ENCODE measurements at regions not wholly inside any gene's neighbourhood (a gene's known extent, or its start where the extent isn't known, plus 50 kb on each side); places are given as distances from the start of the nearest gene placed in this dataset.
"Not testable (repeated sequence)": the region's sequence is repeated elsewhere in the genome, so short reads cannot be mapped to it uniquely, and the experiment has no call there.

DNA sequence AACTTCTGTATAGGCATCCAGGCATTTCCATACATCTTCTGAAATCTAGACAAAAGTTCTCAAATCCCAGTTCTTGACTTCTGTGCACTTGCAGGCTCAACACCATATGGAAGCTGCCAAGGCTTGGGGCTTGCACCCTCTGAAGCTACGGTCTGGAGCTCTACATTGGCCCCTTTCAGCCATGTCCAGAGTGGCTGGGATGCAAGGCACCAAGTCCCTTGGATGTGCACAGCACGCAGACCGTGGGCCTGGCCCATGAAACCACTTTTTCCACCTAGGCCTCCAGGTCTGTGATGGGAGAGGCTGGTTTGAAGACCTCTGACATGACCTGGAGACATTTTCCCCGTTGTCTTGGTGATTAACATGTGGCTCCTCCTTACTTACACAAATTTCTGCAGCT lies 1645.1 kb downstream of the REEP3 start:
- ATAC-seq (no peak), DNase-seq (no peak)
- Histone ChIP-seq H3K27ac (no peak overlapping the region), H3K27me3 (no peaks in the 10 kb centered on the region), H3K9me3 (no peaks in the 10 kb centered on the region), H3K4me3 (no peak overlapping the region), H3K4me1 (no peaks in the 10 kb centered on the region), H3K36me3 (replicated peaks in 1 of 2; ENCODE audit: insufficient read depth in 1 of 2, low read depth in 2 of 2) (no peaks in the 10 kb centered on the region)
- TF ChIP-seq, protein P1, sequence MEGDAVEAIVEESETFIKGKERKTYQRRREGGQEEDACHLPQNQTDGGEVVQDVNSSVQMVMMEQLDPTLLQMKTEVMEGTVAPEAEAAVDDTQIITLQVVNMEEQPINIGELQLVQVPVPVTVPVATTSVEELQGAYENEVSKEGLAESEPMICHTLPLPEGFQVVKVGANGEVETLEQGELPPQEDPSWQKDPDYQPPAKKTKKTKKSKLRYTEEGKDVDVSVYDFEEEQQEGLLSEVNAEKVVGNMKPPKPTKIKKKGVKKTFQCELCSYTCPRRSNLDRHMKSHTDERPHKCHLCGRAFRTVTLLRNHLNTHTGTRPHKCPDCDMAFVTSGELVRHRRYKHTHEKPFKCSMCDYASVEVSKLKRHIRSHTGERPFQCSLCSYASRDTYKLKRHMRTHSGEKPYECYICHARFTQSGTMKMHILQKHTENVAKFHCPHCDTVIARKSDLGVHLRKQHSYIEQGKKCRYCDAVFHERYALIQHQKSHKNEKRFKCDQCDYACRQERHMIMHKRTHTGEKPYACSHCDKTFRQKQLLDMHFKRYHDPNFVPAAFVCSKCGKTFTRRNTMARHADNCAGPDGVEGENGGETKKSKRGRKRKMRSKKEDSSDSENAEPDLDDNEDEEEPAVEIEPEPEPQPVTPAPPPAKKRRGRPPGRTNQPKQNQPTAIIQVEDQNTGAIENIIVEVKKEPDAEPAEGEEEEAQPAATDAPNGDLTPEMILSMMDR (IDR thresholded peaks at IDR 0.05) = no peak
- TF ChIP-seq POLR2A (IDR thresholded peaks at IDR 0.05) = no peak
- 80 to 82% methylated on average over 3 to 4 of the region's 4 CpGs for WGBS, 2 donors
- intact Hi-C loops (cut with DNase I) = no loop called here

DNA sequence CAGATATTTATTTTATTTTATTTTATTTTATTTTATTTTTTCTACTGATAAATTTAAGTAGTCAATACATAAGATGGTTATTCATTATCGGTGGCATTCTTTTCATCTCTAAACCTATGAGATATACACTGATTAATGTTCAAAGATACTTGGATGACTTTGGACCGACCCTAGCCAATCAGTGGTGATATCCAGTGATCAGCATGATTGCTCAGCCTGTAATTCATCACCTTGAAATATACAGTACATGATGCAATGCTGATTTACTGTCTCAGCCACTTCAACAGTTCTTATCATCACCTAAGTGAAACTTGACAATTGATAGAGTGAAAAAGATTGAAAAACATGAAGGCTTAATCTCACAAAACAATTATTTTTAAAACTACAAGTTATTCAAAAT lies 1651.0 kb downstream of the REEP3 start:
- DNase-seq (no peak), ATAC-seq (no peak)
- WGBS, 2 donors = 50 to 69% methylated on average over 2 of the region's 2 CpGs
- TF ChIP-seq, protein P1 (IDR thresholded peaks at IDR 0.05) = no peak
- no peak for TF ChIP-seq POLR2A (IDR thresholded peaks at IDR 0.05)
- Histone ChIP-seq H3K27me3 (no peaks in the 10 kb centered on the region), H3K27ac (no peak overlapping the region), H3K4me3 (no peak overlapping the region), H3K4me1 (no peaks in the 10 kb centered on the region), H3K36me3 (replicated peaks in 1 of 2; ENCODE audit: insufficient read depth in 1 of 2, low read depth in 2 of 2) (no peaks in the 10 kb centered on the region), H3K9me3 (no peaks in the 10 kb centered on the region)
- intact Hi-C loops (cut with DNase I) = no loop called here

DNA sequence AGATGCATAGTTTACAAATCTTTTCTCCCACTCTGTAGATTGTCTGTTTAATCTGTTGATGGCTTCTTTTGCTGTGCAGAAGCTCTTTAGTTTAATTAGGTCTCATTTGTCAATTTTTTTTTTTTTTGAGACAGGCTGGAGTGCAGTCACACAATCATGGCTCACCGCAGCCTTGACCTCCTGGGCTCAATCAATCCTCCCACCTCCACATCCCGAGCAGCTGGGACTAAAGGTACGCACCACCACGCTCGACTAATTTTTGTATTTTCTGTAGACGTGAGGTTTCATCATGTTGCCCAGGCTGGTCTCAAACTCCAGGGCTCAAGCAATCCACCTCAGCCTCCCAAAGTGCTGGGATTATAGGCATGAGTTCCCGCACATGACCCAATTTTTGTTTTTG lies 1655.8 kb downstream of the REEP3 start:
- DNase-seq = no peak
- H3K27me3 ChIP-seq = no peaks in the 10 kb centered on the region
- no peak for ATAC-seq
- 68 to 75% methylated on average over 7 of the region's 7 CpGs for WGBS, 2 donors
- TF ChIP-seq, protein P1 (IDR thresholded peaks at IDR 0.05) = no peak
- TF ChIP-seq POLR2A (IDR thresholded peaks at IDR 0.05) = no peak
- intact Hi-C loops (cut with DNase I) = no loop called here
- no peaks in the 10 kb centered on the region for H3K9me3 ChIP-seq
- H3K4me3 ChIP-seq = no peak overlapping the region
- H3K27ac ChIP-seq = no peak overlapping the region
- no peaks in the 10 kb centered on the region for H3K4me1 ChIP-seq
- no peaks in the 10 kb centered on the region for H3K36me3 ChIP-seq (replicated peaks in 1 of 2; ENCODE audit: insufficient read depth in 1 of 2, low read depth in 2 of 2)

DNA sequence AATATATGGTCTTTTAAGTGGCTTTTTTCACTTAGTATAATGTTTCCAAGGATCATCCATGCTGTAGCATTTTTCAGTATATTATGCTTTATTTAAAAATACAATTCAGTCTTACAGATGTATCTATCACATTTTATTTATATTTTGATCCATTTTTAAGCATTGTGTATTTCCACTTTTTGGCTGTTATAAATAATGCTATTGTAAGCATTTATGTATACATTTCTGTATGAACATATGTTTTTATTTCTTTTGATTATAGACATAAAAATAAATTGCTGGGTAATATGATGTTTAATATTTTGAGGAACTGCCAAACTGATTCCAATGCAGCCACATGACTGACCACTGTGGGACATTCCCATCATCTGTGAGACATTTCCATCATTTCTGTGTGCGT lies 1662.0 kb downstream of the REEP3 start:
- Histone ChIP-seq H3K9me3 (no peaks in the 10 kb centered on the region), H3K27me3 (no peaks in the 10 kb centered on the region), H3K4me1 (no peaks in the 10 kb centered on the region), H3K4me3 (no peak overlapping the region), H3K27ac (no peak overlapping the region), H3K36me3 (replicated peaks in 1 of 2; ENCODE audit: insufficient read depth in 1 of 2, low read depth in 2 of 2) (no peaks in the 10 kb centered on the region)
- no peak for ATAC-seq
- intact Hi-C loops (cut with DNase I) = no loop called here
- TF ChIP-seq, protein P1 (IDR thresholded peaks at IDR 0.05) = no peak
- TF ChIP-seq POLR2A (IDR thresholded peaks at IDR 0.05) = no peak
- DNase-seq = no peak
- whole genome bisulfite sequencing, 2 donors = 92 to 94% methylated on average over 1 of the region's 1 CpG

DNA sequence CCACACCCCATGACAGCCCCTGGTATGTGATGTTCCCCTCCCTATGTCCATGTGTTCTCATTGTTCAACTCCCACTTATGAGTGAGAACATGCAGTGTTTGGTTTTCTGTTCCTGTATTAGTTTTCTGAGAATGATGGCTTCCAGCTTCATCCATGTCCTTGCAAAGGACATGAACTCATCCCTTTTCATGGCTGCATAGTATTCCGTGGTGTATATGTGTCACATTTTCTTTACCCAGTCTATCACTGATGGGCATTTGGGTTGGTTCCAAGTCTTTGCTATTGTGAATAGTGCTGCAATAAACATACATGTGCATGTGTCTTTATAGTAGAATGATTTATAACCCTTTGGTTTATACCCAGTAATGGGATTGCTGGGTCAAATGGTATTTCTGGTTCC lies 1665.5 kb downstream of the REEP3 start:
- H3K9me3 ChIP-seq; H3K4me3 ChIP-seq; H3K27ac ChIP-seq; H3K36me3 ChIP-seq (replicated peaks in 1 of 2; ENCODE audit: insufficient read depth in 1 of 2, low read depth in 2 of 2); H3K4me1 ChIP-seq; H3K27me3 ChIP-seq; DNase-seq; intact Hi-C loops (cut with DNase I); ATAC-seq: not testable (repeated sequence)
- 65 to 72% methylated on average over 1 of the region's 1 CpG for WGBS, 2 donors

All from body of pancreas (tissue), 4 donors.